NCI-H226 (cell line): ENCODE measurements at regions not wholly inside any gene's neighbourhood (a gene's known extent, or its start where the extent isn't known, plus 50 kb on each side); places are given as distances from the start of the nearest gene placed in this dataset.

Source experiments
- DNase-seq: peaks from one replicate; pipeline ENCODE4 v3.0.0-alpha.2; 2015

DNA sequence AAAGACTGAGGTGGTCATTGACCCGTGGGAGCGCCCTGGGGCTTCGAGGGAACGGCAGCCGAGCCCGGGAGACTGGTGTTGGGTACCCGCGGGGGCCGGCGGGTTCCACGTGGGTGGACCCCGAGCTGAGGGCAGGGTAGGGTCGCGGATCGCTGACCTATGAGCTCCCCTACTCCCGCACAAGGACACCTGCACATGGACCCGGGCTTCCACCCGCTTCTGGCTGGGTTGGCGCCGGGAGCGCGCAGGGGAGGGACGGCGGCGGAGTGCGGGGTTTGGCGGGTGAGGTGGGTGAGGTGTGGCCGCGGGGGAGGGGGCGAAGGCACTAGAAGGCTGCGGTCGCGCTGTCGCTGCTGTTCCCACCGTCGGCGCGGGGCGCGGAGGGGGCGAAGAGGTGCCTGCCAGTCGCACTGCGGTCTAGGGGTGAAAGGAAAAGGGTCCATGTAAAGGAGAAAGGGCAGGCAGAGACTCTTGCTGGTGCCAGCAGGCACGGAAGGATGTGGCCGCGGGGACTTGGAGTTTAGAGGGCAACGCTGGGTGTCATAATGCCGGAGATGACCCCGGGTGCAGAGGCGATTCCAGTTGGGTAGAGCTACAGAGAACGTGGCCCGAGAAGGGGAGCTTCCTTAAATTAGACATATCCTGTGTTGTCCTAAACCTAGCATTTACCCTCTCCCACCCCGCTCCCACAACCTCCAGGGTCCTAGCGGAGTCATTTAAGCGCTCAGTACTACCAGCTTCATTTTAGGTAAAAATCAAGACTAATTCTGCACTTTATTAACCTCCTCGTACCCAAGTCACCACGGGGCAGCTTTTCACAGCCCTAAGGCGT, 245.9 kb upstream of the TOPAZ1 start:
- DNase-seq, result no peak

- no peak for DNase-seq
Measured at GRCh38 chr3:43996379-43997301, 245.0 kb upstream of the TOPAZ1 start.

DNA sequence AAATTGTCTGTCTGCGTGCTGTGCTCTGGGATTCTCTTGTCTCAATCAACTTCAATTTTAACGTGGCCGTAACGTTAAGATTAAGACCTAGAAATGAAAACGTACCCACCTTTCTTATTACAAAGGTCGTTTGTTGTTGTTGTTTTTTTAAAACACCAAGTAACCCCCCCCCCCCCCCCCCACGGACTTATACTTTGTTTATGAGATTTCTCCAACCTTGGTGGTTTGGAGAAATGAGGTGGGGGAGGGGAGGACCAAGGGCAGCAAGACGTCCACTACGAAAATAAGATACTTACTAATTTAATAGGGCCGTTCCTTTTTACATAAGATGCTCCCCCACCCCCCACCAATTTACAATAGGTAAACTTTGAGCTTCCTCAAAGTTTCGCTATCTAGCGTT, 244.4 kb upstream of the TOPAZ1 start:
- no peak for DNase-seq

- DNase-seq, result no peak
Measured at GRCh38 chr3:43997788-43998369, 243.8 kb upstream of the TOPAZ1 start.

- no peak for DNase-seq
Measured at GRCh38 chr3:43998370-43998835, 243.3 kb upstream of the TOPAZ1 start.

- DNase-seq, result no peak
Measured at GRCh38 chr3:43998836-43999727, 242.6 kb upstream of the TOPAZ1 start.

GRCh38 chr3:43999728-44000319, 241.9 kb upstream of the TOPAZ1 start:
- DNase-seq, result no peak

GRCh38 chr3:44000586-44000985, 241.1 kb upstream of the TOPAZ1 start:
- no peak for DNase-seq

DNA sequence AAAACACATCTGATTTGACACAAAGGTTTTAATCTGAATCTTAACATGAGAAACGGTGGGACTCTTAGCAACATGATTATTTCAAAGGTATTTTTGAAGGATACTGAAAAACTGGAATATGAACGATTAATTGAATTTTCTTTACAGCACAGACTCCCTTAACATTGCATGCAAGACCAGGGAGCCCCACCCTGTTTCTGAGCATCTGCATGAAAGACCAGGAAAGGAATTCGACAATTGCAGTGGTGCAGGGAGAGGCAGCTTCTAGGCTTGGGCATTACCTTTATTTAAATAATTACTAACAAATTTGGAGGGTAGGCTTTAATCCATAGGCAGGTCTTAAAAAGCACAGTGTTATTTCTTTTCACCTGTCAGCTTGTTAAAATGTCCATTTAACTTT, 240.6 kb upstream of the TOPAZ1 start:
- DNase-seq, result no peak

DNA sequence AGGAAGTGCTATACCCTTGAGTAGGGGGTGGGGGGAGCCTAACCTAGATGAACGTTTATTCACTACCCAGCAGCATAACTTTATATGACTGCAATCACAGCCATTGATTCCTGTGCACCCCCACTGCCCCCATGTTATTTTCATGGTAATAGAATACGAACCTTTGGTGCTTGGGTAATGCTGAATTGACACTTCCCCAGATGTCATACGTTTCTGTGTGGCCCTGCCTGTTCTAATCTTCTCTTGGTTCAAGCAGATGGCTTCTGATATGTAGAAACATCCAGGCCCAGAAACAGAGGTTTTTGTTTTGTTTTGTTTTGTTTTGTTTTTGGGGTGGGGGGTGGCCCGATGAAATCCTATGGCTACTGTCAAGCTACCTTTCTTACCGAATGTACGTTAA, 237.9 kb upstream of the TOPAZ1 start:
- no peak for DNase-seq

GRCh38 chr3:44011680-44012079, 230.0 kb upstream of the TOPAZ1 start:
- DNase-seq, result no peak

- no peak for DNase-seq
Measured at GRCh38 chr3:44012160-44012899, 229.4 kb upstream of the TOPAZ1 start.

DNA sequence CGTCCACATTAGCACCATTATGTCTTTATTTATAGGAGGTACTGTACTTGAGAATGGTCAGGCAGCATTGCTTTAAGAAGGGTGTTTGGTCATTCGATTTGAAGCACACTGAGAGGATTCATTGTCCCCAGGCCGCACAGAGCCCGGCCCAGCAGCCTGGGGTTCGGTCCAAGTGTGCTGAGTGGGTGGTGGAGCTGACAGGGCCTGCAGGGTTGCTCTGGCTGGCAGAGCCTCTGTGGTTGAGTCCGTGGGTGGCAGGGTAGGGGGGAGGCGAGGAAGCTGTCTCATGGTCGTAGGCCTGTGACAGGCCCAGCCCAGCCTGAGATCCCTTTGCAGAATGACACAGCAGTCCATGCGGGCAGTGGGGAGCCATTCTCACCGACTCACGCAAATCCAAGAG, 227.7 kb upstream of the TOPAZ1 start:
- no peak for DNase-seq

GRCh38 chr3:44015170-44015569, 226.5 kb upstream of the TOPAZ1 start:
- DNase-seq, result no peak

- no peak for DNase-seq
Measured at GRCh38 chr3:44016818-44017217, 224.9 kb upstream of the TOPAZ1 start.

DNA sequence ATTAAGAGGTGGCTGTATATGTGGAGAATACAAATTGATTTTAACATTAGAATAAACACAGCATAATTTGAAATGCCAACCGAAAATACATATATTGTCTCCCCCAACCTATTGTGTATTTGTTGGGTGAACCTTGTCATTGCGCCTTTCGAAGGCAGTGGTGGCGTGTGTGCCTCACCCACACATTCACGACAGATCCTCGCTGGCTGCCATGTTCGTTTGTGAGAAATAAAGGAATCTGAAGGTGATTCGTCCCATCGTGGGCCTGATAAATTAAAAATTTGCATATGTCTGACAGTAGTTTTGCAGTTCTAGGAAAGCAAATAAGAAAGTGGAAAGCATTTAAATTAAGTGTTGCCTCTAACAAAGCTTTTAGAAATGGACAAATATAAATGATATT, 222.8 kb upstream of the TOPAZ1 start:
- no peak for DNase-seq

DNA sequence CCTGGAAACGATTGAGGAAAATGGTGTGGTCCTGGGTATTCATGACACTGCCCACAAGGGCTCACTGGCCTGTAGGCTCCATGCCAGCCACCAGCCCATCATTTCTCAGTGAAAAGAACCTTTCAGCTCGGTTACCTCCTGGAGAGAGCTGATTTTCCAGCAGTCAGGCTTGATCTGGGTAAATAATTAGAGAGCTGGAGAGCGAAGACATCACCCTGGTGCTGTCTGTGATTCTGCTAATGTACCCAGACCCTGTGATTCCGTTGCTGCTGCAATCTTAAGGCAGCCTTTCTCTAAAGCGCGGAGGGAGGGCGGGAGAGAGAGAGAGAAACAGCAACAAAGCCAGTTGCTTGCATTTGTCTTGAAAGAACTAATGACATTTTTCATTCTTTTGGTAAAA, 221.9 kb upstream of the TOPAZ1 start:
- DNase-seq, result no peak

- no peak for DNase-seq
Measured at GRCh38 chr3:44020143-44020542, 221.5 kb upstream of the TOPAZ1 start.

- DNase-seq, result no peak
Measured at GRCh38 chr3:44021651-44022594, 219.8 kb upstream of the TOPAZ1 start.

DNA sequence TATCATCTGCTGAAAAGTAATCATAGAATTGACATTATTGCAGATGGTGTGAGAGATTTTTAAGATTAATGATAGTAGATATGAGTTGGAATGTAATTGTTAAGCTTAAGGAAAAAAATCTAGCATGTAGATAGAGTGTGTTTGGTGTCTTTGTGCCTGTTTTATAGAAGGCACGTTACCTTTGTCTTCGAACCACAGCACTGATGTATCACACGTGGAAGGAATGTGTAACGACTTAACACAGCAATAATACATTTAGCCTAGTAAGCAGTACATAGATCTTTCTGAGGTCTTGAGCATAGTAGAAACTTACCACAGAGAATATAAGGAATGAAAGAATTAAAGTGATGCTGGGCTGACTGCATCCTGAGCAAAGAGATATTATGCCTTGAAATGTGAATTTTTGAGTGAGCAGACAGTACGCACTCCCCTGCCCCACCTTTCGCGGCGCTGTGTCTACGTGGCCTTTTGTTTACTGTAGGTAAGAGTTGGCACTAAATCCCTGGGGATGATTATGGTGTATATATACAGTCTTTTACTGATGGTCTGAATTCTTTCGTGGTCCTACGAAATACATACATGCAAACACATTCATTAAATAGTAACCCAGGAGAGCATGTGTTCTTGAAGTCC, 217.6 kb upstream of the TOPAZ1 start:
- no peak for DNase-seq
